OCI-LY3 (cell line): ENCODE measurements at regions not wholly inside any gene's neighbourhood (a gene's known extent, or its start where the extent isn't known, plus 50 kb on each side); places are given as distances from the start of the nearest gene placed in this dataset.

Source experiments
- CTCF ChIP-seq: fragments of 200-600, 300-600 bp; sonication (generic); IDR thresholded peaks from 2 replicates; pipeline ENCODE4 v1.5.1; 2014; ENCODE audit warnings: antibody characterized with exemption, low read length, low read depth
- EZH2phosphoT487 ChIP-seq: fragments of 200-600 bp; shearing (Covaris generic); IDR thresholded peaks from 2 replicates; pipeline ENCODE4 v1.6.1; 2018; ENCODE audit warnings: antibody characterized with exemption, mixed run types, low read depth

- TF ChIP-seq CTCF (no peak), EZH2phosphoT487 (no peak)
Observed at GRCh38 chr10:31646519-31646918, 282.1 kb downstream of the ARHGAP12 start.
